ENCODE measurements at regions not wholly inside any gene's neighbourhood (a gene's known extent, or its start where the extent isn't known, plus 50 kb on each side); places are given as distances from the start of the nearest gene placed in this dataset.

- Histone ChIP-seq H3K9me2 (ENCODE audit: low read depth, low read length) (no peaks in the 10 kb centered on the region), H3K9me3 (ENCODE audit: low read length) (no peaks in the 10 kb centered on the region), H2AFZ (ENCODE audit: low read length) (no peak overlapping the region), H3K27me3 (ENCODE audit: insufficient read depth, low read length) (no peaks in the 10 kb centered on the region), H3K36me3 (ENCODE audit: insufficient read depth, low read length) (no peaks in the 10 kb centered on the region), H3F3A (ENCODE audit: insufficient read depth, low read length) (no peaks in the 10 kb centered on the region), H3K9ac (ENCODE audit: low read length) (no peak overlapping the region), H3K79me2 (ENCODE audit: insufficient read depth, low read length) (no peaks in the 10 kb centered on the region), H3K27ac (ENCODE audit: low read depth, low read length, poor library complexity, severe bottlenecking) (no peak overlapping the region), H3K4me1 (ENCODE audit: insufficient read depth, low read length, severe bottlenecking) (no peaks in the 10 kb centered on the region), H3K4me2 (ENCODE audit: low read length) (no peak overlapping the region), H4K20me1 (ENCODE audit: insufficient read depth, low read length) (no peaks in the 10 kb centered on the region), H3K4me3 (ENCODE audit: low read depth, low read length, poor library complexity, severe bottlenecking) (no peak overlapping the region)
- no peak for TF ChIP-seq EZH2 (IDR thresholded peaks at IDR 0.05; ENCODE audit: borderline replicate concordance, low read length)
- TF ChIP-seq CTCF (IDR thresholded peaks at IDR 0.05; ENCODE audit: low read length), result no peak
These were observed 304.6 kb upstream of the CDH12 start for GRCh38 chr5:23157716-23158115.

GRCh38 chr5:23157169-23157568 lies 304.0 kb upstream of the CDH12 start:
- Histone ChIP-seq H3K27me3 (ENCODE audit: insufficient read depth, low read length) (no peaks in the 10 kb centered on the region), H3K36me3 (ENCODE audit: insufficient read depth, low read length) (no peaks in the 10 kb centered on the region), H4K20me1 (ENCODE audit: insufficient read depth, low read length) (no peaks in the 10 kb centered on the region), H3K4me2 (ENCODE audit: low read length) (no peak overlapping the region), H2AFZ (ENCODE audit: low read length) (no peak overlapping the region), H3K9me3 (ENCODE audit: low read length) (no peaks in the 10 kb centered on the region), H3K4me3 (ENCODE audit: low read depth, low read length, poor library complexity, severe bottlenecking) (no peak overlapping the region), H3K9me2 (ENCODE audit: low read depth, low read length) (no peaks in the 10 kb centered on the region), H3K4me1 (ENCODE audit: insufficient read depth, low read length, severe bottlenecking) (no peaks in the 10 kb centered on the region), H3K79me2 (ENCODE audit: insufficient read depth, low read length) (no peaks in the 10 kb centered on the region), H3F3A (ENCODE audit: insufficient read depth, low read length) (no peaks in the 10 kb centered on the region), H3K27ac (ENCODE audit: low read depth, low read length, poor library complexity, severe bottlenecking) (no peak overlapping the region), H3K9ac (ENCODE audit: low read length) (no peak overlapping the region)
- TF ChIP-seq EZH2 (IDR thresholded peaks at IDR 0.05; ENCODE audit: borderline replicate concordance, low read length) (no peak), CTCF (IDR thresholded peaks at IDR 0.05; ENCODE audit: low read length) (no peak)

GRCh38 chr5:23147625-23148024 lies 294.5 kb upstream of the CDH12 start:
- no peak for TF ChIP-seq CTCF (IDR thresholded peaks at IDR 0.05; ENCODE audit: low read length)
- TF ChIP-seq EZH2 (IDR thresholded peaks at IDR 0.05; ENCODE audit: borderline replicate concordance, low read length), result no peak
- no peaks in the 10 kb centered on the region for H3K4me1 ChIP-seq (ENCODE audit: insufficient read depth, low read length, severe bottlenecking)
- H3F3A ChIP-seq (ENCODE audit: insufficient read depth, low read length), result no peaks in the 10 kb centered on the region
- H3K79me2 ChIP-seq (ENCODE audit: insufficient read depth, low read length), result no peaks in the 10 kb centered on the region
- no peak overlapping the region for H3K4me3 ChIP-seq (ENCODE audit: low read depth, low read length, poor library complexity, severe bottlenecking)
- no peak overlapping the region for H3K4me2 ChIP-seq (ENCODE audit: low read length)
- no peaks in the 10 kb centered on the region for H3K36me3 ChIP-seq (ENCODE audit: insufficient read depth, low read length)
- no peak overlapping the region for H2AFZ ChIP-seq (ENCODE audit: low read length)
- H3K9ac ChIP-seq (ENCODE audit: low read length), result no peak overlapping the region
- no peaks in the 10 kb centered on the region for H3K9me3 ChIP-seq (ENCODE audit: low read length)
- no peaks in the 10 kb centered on the region for H3K9me2 ChIP-seq (ENCODE audit: low read depth, low read length)
- H4K20me1 ChIP-seq (ENCODE audit: insufficient read depth, low read length), result no peaks in the 10 kb centered on the region
- no peak overlapping the region for H3K27ac ChIP-seq (ENCODE audit: low read depth, low read length, poor library complexity, severe bottlenecking)
- no peaks in the 10 kb centered on the region for H3K27me3 ChIP-seq (ENCODE audit: insufficient read depth, low read length)
